ENCODE measurements at regions not wholly inside any gene's neighbourhood (a gene's known extent, or its start where the extent isn't known, plus 50 kb on each side); places are given as distances from the start of the nearest gene placed in this dataset.

DNA sequence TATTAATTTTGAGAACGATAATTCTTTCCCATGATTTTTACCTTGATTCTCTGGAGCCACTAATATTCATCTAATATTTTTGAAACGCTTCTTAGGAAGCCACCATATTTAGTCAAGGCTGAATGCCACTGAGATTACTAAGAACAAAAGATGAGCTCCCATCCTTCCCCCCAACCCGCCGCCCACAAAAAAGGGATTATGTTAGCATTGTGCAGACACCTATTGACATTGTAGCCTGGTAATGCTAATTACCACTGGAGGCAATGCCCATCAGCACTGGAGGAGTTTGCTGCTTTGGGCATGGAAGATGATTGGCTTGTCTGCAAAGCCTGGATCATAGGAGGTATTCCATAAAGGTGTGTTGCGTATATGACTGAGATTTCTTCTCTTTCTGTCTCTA lies 739.1 kb upstream of the WWC1 start:
- H3K4me3 Mint-ChIP-seq: no peak overlapping the region
- H3K36me3 Mint-ChIP-seq: no peaks in the 10 kb centered on the region
- no peak for DNase-seq
- POLR2A ChIA-PET: no interaction called here
- ATAC-seq: no peak
- peaks cover 0 to 1% (median 0%) of the 10 kb centered on the region in 5 donors for H3K27me3 Mint-ChIP-seq
- no peak overlapping the region for H3K27ac Mint-ChIP-seq
- no peaks in the 10 kb centered on the region for H3K4me1 Mint-ChIP-seq
- H3K9me3 Mint-ChIP-seq: peaks cover 0 to 22% (median 4%) of the 10 kb centered on the region in 9 donors

DNA sequence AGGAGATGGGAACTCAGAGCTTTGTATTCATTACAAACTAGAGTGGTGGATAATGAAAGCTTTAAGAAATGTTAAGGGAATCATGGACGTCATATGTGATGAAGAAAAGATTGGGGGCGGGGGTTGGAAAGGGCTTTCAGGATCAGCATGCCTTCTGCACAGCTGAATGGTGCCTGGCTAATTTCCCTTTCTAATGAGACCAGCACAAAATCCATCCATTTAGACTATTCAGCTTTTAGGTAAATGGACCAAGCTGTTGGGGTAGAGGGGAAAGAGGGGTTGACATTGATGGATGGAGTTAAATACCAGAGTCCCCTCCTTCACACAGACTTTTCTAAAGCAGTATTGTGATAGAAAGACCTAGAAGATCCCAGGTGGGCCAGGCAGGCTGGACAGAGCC lies 737.9 kb upstream of the WWC1 start:
- H3K4me3 Mint-ChIP-seq: no peak overlapping the region
- ATAC-seq (no peak), DNase-seq (no peak)
- no peaks in the 10 kb centered on the region for H3K27me3 Mint-ChIP-seq
- POLR2A ChIA-PET: no interaction called here
- no peak overlapping the region for H3K27ac Mint-ChIP-seq
- peaks cover 0 to 21% (median 5%) of the 10 kb centered on the region in 9 donors for H3K9me3 Mint-ChIP-seq
- no peaks in the 10 kb centered on the region for H3K36me3 Mint-ChIP-seq
- H3K4me1 Mint-ChIP-seq: no peaks in the 10 kb centered on the region

DNA sequence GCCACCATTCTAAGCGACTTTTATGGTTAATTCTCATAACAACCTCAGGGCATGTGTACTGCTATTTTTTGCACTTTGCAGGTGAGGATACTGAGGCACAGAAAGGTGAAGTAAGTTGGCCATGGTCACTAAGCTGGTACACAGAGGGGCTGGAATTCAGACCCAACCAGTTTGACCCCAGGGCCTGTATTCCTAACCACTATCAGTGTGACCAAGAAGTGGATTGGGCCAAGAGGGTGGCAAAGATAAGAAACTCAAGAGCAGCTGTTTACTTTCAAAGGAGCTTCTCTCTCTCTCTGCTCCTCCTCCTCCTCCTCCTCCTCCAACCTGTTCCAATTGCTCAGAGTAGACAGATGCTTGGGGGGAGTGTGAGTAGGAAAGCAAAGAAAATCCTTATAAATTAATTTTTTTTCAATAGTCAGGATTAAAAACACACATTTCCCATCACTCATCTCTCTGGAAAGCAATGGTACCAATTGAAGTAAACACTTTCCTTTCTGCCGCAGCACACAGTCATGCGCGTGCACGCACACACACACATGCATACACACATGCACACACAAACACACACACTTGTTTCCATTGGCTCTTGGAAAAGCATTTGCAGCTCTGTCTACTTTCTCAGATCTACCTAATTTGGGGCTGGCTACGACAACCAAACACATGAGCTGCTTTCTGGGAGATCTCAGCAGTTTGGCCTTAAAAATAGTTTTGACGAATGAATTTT lies 736.7 kb upstream of the WWC1 start:
- ATAC-seq (no peak), DNase-seq (no peak)
- no peak overlapping the region for H3K27ac Mint-ChIP-seq
- POLR2A ChIA-PET: no interaction called here
- no peaks in the 10 kb centered on the region for H3K27me3 Mint-ChIP-seq
- H3K4me1 Mint-ChIP-seq: no peaks in the 10 kb centered on the region
- H3K36me3 Mint-ChIP-seq: no peaks in the 10 kb centered on the region
- H3K4me3 Mint-ChIP-seq: no peak overlapping the region
- H3K9me3 Mint-ChIP-seq: peaks cover 0 to 13% (median 5%) of the 10 kb centered on the region in 9 donors

DNA sequence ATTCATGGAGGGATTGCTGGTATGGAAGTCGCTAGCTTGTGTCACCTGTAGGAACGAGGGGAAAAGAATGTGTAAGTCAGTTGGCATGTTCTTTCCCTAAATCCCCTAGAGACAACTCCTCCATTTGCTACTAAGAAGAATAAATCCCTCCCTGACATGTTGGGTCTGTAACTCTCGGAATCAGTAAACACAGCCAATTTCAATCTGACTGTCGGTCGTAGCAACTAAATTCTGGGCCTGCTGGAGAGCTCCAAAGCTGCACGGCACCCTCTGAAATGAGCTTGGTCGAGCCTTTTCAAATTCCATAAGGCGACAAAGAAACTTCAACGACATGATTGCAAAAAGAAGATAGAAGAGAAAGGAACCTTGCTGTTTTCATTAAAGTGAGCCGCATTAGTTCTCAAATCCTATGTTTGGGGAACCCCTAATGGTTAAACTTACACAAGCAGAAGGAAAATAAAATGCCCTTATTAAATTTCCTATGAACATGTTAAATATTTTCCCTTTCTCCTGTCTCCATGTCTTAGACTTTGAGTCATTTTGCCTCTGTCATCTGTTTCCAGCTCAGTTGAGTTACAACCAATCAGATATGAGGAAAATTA lies 735.8 kb upstream of the WWC1 start:
- no peak for ATAC-seq
- Mint-ChIP-seq H3K9me3 (peaks cover 0 to 13% (median 6%) of the 10 kb centered on the region in 9 donors), H3K27me3 (no peaks in the 10 kb centered on the region), H3K36me3 (no peaks in the 10 kb centered on the region), H3K4me1 (no peaks in the 10 kb centered on the region), H3K27ac (no peak overlapping the region), H3K4me3 (no peak overlapping the region)
- POLR2A ChIA-PET: no interaction called here
- DNase-seq: no peak

DNA sequence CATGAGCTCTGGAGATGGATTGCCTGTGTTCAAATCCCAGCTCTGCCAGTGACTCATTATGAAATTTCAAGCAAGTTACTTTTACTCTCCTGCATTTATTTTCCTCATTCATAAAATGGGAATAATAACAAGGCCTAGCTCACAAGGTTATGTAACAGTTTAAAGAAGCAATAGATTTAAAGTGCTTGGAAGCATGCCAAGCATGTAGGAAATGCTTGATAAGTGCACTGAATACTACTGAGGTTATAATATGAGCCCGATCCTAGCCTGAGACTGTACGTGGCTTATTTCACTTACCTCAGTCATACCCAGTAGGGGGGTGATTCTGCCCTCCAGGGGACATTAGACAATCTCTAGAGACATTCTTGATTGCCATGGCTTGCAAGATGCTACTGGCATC lies 734.1 kb upstream of the WWC1 start:
- POLR2A ChIA-PET: no interaction called here
- ATAC-seq (no peak), DNase-seq (no peak)
- Mint-ChIP-seq H3K36me3 (no peaks in the 10 kb centered on the region), H3K27me3 (no peaks in the 10 kb centered on the region), H3K9me3 (peaks cover 0 to 13% (median 6%) of the 10 kb centered on the region in 9 donors), H3K27ac (no peak overlapping the region), H3K4me1 (no peaks in the 10 kb centered on the region), H3K4me3 (no peak overlapping the region)

DNA sequence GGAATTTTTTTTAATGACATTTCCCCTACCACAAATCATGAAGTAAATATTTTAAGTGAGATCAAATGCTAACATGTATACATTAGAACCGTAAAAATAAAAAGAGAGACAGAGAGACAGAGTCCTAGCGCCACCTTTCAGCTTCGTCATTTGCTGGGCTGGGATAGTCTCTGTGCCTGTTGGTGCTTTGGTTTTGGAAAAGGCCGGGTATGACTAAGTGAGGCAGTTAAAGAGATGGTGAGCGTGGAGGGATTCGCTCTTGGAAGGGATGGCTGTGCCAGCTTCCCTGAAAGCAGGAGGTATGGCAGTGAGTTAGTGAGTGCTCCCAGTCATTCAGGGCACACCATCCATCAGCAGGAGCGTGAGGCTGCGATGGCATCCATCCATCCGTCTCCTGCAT lies 729.6 kb upstream of the WWC1 start:
- Mint-ChIP-seq H3K9me3 (peaks cover 0 to 13% (median 4%) of the 10 kb centered on the region in 9 donors), H3K36me3 (no peaks in the 10 kb centered on the region), H3K27me3 (no peaks in the 10 kb centered on the region), H3K4me3 (no peak overlapping the region), H3K27ac (no peak overlapping the region), H3K4me1 (no peaks in the 10 kb centered on the region)
- ATAC-seq (no peak), DNase-seq (no peak)
- POLR2A ChIA-PET: no interaction called here

DNA sequence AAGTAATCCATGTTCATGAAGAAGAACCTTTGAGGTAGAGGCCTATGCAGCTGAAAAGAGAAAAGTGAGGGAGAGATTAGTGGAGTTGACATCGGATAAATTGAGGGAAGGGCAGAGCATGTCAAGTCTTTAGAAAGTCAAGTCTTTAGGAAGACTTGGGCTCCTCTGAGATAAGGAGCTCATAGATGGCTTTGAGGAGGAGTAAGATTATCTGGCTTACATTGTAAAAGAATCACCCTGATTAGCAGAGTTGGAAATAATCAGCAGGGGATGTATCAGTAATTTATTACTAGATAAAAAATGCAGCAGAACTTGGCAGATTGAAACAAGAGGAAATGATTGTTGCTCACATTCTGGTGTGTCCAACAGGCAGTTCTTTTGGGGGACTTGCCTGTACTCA lies 727.2 kb upstream of the WWC1 start:
- Mint-ChIP-seq H3K27me3 (no peaks in the 10 kb centered on the region), H3K4me3 (no peak overlapping the region), H3K27ac (no peak overlapping the region), H3K9me3 (peaks cover 0 to 13% (median 4%) of the 10 kb centered on the region in 9 donors), H3K36me3 (no peaks in the 10 kb centered on the region), H3K4me1 (no peaks in the 10 kb centered on the region)
- ATAC-seq (no peak), DNase-seq (no peak)
- POLR2A ChIA-PET: no interaction called here

DNA sequence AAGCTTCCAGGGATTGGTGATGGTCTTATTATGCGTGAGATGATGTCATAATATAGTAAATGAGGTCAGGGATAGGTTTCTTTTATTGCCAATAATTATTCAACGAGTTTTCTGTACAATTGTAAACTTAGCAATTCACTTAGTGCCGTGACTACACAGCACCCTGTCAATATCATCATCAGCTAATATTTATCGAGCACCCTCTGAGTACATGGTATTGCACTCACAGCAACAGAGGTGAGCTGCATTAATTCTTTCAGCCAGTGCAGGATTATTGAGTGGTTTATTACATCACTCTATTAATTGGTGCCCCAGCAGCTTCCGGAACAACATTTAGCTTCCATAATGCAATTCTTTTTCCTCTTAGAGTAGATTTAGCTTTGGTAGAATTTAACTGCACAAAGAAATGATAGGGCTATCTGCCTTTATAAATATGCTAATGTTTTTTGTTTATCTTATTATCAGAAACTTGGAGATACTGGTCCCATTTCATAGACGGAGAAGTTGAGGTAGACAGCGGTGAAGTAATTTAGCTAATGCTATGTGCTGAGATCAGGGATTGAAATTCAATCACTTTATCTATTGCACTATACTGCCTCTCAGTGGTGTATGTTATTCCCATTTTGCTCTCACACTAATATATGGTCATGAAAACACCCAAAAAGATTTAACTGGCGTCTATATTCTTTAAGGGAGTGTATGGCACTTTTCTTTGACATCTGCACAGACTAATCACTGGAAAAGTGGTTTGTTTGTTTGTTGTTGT lies 726.1 kb upstream of the WWC1 start:
- POLR2A ChIA-PET: no interaction called here
- DNase-seq: no peak
- H3K4me3 Mint-ChIP-seq: no peak overlapping the region

DNA sequence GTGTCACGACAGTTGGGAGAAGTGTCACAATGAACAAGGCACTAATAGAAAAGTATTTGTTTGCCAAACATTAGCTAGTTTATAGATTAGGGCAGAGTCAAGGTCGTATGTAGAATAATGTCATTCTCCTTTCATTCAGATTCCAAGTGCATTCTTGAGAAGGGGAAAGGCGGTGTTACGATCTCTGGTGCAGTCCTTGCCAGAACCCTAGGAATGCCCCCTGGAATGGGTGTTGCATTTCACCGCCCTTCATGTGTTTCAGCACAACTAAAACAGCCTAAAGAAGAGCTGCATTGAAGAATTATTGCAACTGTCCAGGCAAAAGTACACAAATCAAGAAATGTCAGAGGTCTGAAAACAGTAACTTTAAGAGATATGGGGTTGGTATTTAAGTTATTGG lies 721.0 kb upstream of the WWC1 start:
- H3K27ac Mint-ChIP-seq: no peak overlapping the region
- no peak for DNase-seq
- no peak for ATAC-seq
- peaks cover 7 to 14% (median 11%) of the 10 kb centered on the region in 4 donors for H3K4me1 Mint-ChIP-seq
- peaks cover 0 to 2% (median 0%) of the 10 kb centered on the region in 9 donors for H3K9me3 Mint-ChIP-seq
- peaks cover 14 to 39% (median 19%) of the 10 kb centered on the region in 5 donors for H3K27me3 Mint-ChIP-seq
- H3K4me3 Mint-ChIP-seq: no peak overlapping the region
- H3K36me3 Mint-ChIP-seq: no peaks in the 10 kb centered on the region
- POLR2A ChIA-PET: no interaction called here

More for the DNA sequence above, 726.1 kb upstream of the WWC1 start:
- no peak for ATAC-seq
- Mint-ChIP-seq H3K9me3 (peaks cover 0 to 13% (median 4%) of the 10 kb centered on the region in 9 donors), H3K4me1 (no peaks in the 10 kb centered on the region), H3K27me3 (peaks cover 0 to 7% (median 0%) of the 10 kb centered on the region in 5 donors), H3K36me3 (no peaks in the 10 kb centered on the region), H3K27ac (no peak overlapping the region)

DNA sequence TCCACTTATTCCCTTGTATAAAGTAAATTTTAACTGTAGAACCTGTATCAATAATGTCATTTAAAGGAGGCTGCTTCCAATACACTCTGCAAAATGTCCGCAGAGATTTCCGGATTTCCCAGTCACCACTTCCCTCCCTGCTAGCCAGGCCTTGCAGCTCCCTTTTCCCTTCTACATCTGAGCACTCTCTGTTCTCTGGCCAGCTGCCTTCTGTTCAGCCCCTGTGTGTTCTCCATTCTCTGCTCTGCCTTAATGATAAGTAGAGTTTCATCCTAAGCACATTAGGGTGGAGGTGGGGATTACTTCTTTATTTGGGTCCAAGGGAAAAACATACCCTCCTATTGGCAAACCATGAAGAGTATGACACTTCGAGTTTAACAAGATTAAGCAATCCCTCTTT lies 719.6 kb upstream of the WWC1 start:
- Mint-ChIP-seq H3K9me3 (peaks cover 0 to 2% (median 0%) of the 10 kb centered on the region in 9 donors), H3K36me3 (no peaks in the 10 kb centered on the region), H3K27ac (peak overlapping the region in 1 of 10 donors; percentile 60), H3K4me1 (peaks cover 7 to 14% (median 11%) of the 10 kb centered on the region in 4 donors), H3K4me3 (no peak overlapping the region), H3K27me3 (peaks cover 17 to 45% (median 21%) of the 10 kb centered on the region in 5 donors)
- ATAC-seq (no peak), DNase-seq (no peak)
- POLR2A ChIA-PET: no interaction called here

DNA sequence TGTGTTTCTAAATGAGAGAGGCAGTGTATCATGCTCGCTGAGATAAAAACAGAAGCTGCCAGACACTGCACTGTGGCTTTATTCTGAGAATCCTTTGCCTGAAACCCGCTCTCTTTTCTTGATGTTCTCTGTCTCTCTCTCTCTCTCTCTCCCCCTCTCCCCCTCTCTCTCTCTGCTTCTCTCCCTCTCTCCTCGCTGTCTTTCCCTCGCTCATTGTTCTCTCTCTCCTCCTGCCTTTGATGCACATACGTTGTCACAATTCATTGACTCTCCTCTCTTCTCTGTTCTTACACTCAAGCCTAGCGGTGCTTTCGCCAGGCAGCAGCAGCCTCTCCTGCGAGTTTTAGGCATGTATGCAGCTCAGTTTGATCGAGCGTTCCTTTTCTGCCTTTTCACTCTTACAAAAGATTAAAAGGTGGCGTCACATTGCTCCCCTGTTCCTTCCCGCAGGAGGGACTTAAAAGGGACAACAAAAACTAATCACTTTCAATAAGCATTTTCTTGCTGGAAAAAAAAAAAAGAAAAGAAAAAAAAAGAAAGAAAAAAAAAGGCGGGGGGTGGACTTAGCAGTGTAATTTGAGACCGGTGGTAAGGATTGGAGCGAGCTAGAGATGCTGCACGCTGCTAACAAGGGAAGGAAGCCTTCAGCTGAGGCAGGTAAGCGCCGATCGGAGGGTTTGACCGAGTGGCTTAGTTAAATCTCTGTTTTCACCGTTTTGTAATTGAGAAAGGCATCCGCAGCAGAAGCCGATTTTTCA lies 717.9 kb upstream of the WWC1 start:
- DNase-seq: no peak
- Mint-ChIP-seq H3K9me3 (peaks cover 0 to 2% (median 0%) of the 10 kb centered on the region in 9 donors), H3K4me3 (peak overlapping the region in 9 of 10 donors; percentile 14 to 73 (median 57)), H3K27me3 (peaks cover 17 to 60% (median 23%) of the 10 kb centered on the region in 5 donors), H3K27ac (peak overlapping the region in 2 of 10 donors; percentile 6 to 57), H3K4me1 (peaks cover 7 to 14% (median 11%) of the 10 kb centered on the region in 4 donors), H3K36me3 (no peaks in the 10 kb centered on the region)
- POLR2A ChIA-PET: no interaction called here
- ATAC-seq: no peak

DNA sequence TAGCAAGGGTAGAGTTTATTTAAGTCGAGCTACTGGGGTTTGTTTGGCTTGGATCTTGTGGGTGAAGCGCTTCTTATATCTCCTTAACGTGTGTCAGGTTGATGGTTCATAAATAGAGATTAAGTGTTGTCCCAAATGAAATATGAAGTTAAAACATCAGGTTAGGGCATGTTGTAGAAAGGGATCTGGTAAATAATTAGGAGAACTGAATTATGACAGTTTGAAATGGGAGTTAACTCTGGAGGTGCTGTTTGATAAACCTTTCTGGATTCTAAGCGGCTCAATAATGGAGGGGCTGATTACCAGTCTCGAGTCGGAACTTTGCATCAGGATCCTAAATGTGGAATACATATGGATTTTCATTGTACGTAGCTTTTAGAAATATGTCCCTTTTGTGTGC lies 717.0 kb upstream of the WWC1 start:
- H3K9me3 Mint-ChIP-seq: peaks cover 0 to 2% (median 0%) of the 10 kb centered on the region in 9 donors
- no peak overlapping the region for H3K27ac Mint-ChIP-seq
- POLR2A ChIA-PET: no interaction called here
- ATAC-seq (no peak), DNase-seq (no peak)
- H3K27me3 Mint-ChIP-seq: peaks cover 17 to 60% (median 23%) of the 10 kb centered on the region in 5 donors
- H3K4me3 Mint-ChIP-seq: peak overlapping the region in 1 of 10 donors; percentile 9
- H3K4me1 Mint-ChIP-seq: peaks cover 7 to 14% (median 11%) of the 10 kb centered on the region in 4 donors
- no peaks in the 10 kb centered on the region for H3K36me3 Mint-ChIP-seq
